ENCODE measurements at regions not wholly inside any gene's neighbourhood (a gene's known extent, or its start where the extent isn't known, plus 50 kb on each side); places are given as distances from the start of the nearest gene placed in this dataset.
"Not testable (repeated sequence)": the region's sequence is repeated elsewhere in the genome, so short reads cannot be mapped to it uniquely, and the experiment has no call there.

GRCh38 chr10:90088024-90088317, 386.6 kb downstream of the KIF20B start:
- intact Hi-C loops (cut with DNase I): no loop called here
- no peaks in the 10 kb centered on the region for H3K36me3 ChIP-seq
- no peak overlapping the region for H3K27ac ChIP-seq
- H3K27me3 ChIP-seq (replicated peaks; ENCODE audit: insufficient read depth): no peaks in the 10 kb centered on the region
- no peaks in the 10 kb centered on the region for H3K9me3 ChIP-seq
- WGBS: 85% methylated on average over 4 of the region's 4 CpGs
- DNase-seq (ENCODE audit: low spot score): no peak
- no peaks in the 10 kb centered on the region for H3K4me1 ChIP-seq (replicated peaks)
- TF ChIP-seq, protein P1, sequence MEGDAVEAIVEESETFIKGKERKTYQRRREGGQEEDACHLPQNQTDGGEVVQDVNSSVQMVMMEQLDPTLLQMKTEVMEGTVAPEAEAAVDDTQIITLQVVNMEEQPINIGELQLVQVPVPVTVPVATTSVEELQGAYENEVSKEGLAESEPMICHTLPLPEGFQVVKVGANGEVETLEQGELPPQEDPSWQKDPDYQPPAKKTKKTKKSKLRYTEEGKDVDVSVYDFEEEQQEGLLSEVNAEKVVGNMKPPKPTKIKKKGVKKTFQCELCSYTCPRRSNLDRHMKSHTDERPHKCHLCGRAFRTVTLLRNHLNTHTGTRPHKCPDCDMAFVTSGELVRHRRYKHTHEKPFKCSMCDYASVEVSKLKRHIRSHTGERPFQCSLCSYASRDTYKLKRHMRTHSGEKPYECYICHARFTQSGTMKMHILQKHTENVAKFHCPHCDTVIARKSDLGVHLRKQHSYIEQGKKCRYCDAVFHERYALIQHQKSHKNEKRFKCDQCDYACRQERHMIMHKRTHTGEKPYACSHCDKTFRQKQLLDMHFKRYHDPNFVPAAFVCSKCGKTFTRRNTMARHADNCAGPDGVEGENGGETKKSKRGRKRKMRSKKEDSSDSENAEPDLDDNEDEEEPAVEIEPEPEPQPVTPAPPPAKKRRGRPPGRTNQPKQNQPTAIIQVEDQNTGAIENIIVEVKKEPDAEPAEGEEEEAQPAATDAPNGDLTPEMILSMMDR (IDR thresholded peaks at IDR 0.05): no peak
- TF ChIP-seq POLR2AphosphoS5 (IDR thresholded peaks at IDR 0.05) (no peak), POLR2A (IDR thresholded peaks at IDR 0.05) (no peak)
- no peak overlapping the region for H3K4me3 ChIP-seq

DNA sequence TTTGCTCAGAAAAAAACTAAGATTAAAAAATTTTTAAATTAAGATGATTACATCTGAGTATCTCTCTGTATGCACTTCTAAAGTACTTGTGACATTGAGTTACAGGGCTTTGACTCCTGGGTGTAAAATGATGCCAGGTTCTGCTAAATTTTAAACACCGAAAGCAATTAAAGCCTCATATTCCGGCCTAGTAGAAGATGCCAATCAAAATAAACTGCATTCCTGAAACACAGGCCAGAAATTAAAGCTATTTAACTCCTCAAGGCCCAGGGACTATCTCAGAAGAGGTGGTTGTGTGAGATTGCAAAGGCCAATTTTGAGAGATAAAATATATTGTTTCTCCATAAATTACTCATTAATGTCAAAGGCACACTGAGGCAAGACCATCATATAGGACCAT, 388.3 kb downstream of the KIF20B start:
- no peaks in the 10 kb centered on the region for H3K4me1 ChIP-seq (replicated peaks)
- WGBS: 15% methylated on average over 2 of the region's 2 CpGs
- DNase-seq (ENCODE audit: low spot score): no peak
- TF ChIP-seq POLR2AphosphoS5 (IDR thresholded peaks at IDR 0.05) (no peak), POLR2A (IDR thresholded peaks at IDR 0.05) (no peak)
- TF ChIP-seq, protein P1 (IDR thresholded peaks at IDR 0.05): no peak
- intact Hi-C loops (cut with DNase I): no loop called here
- H3K36me3 ChIP-seq: no peaks in the 10 kb centered on the region
- H3K9me3 ChIP-seq: no peaks in the 10 kb centered on the region
- no peak overlapping the region for H3K27ac ChIP-seq
- no peak overlapping the region for H3K4me3 ChIP-seq
- H3K27me3 ChIP-seq (replicated peaks; ENCODE audit: insufficient read depth): no peaks in the 10 kb centered on the region

- no peak overlapping the region for H3K27ac ChIP-seq
- H3K4me1 ChIP-seq (replicated peaks): no peaks in the 10 kb centered on the region
- 63% methylated on average over 5 of the region's 5 CpGs for WGBS
- no peak for DNase-seq (ENCODE audit: low spot score)
- H3K27me3 ChIP-seq (replicated peaks; ENCODE audit: insufficient read depth): no peaks in the 10 kb centered on the region
- no peak overlapping the region for H3K4me3 ChIP-seq
- no peaks in the 10 kb centered on the region for H3K36me3 ChIP-seq
- H3K9me3 ChIP-seq: no peaks in the 10 kb centered on the region
- intact Hi-C loops (cut with DNase I): no loop called here
- no peak for TF ChIP-seq POLR2AphosphoS5 (IDR thresholded peaks at IDR 0.05)
- no peak for TF ChIP-seq POLR2A (IDR thresholded peaks at IDR 0.05)
- TF ChIP-seq, protein P1 (IDR thresholded peaks at IDR 0.05): no peak
These were observed 394.8 kb downstream of the KIF20B start for GRCh38 chr10:90096196-90096595.

DNA sequence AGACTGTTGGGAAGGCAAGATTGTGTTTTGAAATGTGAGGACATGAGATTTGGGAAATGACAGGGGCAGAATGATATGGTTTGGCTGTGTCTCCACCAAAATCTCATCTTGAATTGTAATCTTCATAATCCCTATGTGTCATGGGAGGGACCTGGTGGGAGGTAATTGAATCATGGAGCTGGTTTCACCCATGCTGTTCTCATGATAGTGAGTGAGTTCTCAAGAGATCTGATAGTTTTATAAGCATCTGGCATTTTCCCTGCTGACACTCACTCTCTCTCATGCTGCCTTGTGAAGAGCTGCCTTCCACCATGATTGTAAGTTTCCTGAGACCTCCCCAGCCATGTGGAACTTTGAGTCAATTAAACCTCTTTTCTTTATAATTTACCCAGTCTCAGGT, 406.2 kb downstream of the KIF20B start:
- H3K36me3 ChIP-seq; intact Hi-C loops (cut with DNase I): not testable (repeated sequence)

DNA sequence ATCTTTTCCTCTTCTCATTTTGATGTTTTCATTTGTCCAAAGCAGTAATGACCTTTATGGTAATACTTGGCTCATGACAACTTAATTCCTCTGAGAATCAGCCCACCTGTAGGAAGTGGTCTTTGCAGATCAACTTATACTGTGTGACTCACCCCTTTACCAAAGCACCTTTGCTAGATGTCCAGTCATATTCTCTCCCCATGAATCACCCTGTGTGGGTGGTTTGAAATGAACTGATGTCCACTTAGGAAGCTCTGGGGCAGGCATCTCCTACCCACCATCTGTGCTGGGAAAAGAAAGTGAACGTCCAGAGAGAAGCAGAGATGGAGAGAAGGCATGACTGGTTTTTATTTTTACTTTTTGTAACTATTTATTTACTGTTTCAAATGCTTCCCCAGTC, 410.3 kb downstream of the KIF20B start:
- no peak overlapping the region for H3K27ac ChIP-seq
- no peak overlapping the region for H3K4me3 ChIP-seq
- no peaks in the 10 kb centered on the region for H3K36me3 ChIP-seq
- WGBS: 65% methylated on average over 1 of the region's 1 CpG
- H3K27me3 ChIP-seq (replicated peaks; ENCODE audit: insufficient read depth): no peaks in the 10 kb centered on the region
- H3K4me1 ChIP-seq (replicated peaks): no peaks in the 10 kb centered on the region
- H3K9me3 ChIP-seq: no peaks in the 10 kb centered on the region
- TF ChIP-seq, protein P1 (IDR thresholded peaks at IDR 0.05): no peak
- TF ChIP-seq POLR2A (IDR thresholded peaks at IDR 0.05) (no peak), POLR2AphosphoS5 (IDR thresholded peaks at IDR 0.05) (no peak)
- intact Hi-C loops (cut with DNase I): no loop called here
- no peak for DNase-seq (ENCODE audit: low spot score)

More for the DNA sequence above, 406.2 kb downstream of the KIF20B start:
- H3K4me1 ChIP-seq (replicated peaks); H3K27ac ChIP-seq; H3K4me3 ChIP-seq; H3K27me3 ChIP-seq (replicated peaks; ENCODE audit: insufficient read depth); H3K9me3 ChIP-seq; DNase-seq (ENCODE audit: low spot score): not testable (repeated sequence)

- no peak overlapping the region for H3K27ac ChIP-seq
- H3K9me3 ChIP-seq: no peaks in the 10 kb centered on the region
- intact Hi-C loops (cut with DNase I): no loop called here
- 85% methylated on average over 1 of the region's 1 CpG for WGBS
- no peaks in the 10 kb centered on the region for H3K4me1 ChIP-seq (replicated peaks)
- no peaks in the 10 kb centered on the region for H3K36me3 ChIP-seq
- H3K27me3 ChIP-seq (replicated peaks; ENCODE audit: insufficient read depth): no peaks in the 10 kb centered on the region
- no peak for TF ChIP-seq POLR2A (IDR thresholded peaks at IDR 0.05)
- TF ChIP-seq, protein P1 (IDR thresholded peaks at IDR 0.05): no peak
- no peak for TF ChIP-seq POLR2AphosphoS5 (IDR thresholded peaks at IDR 0.05)
- no peak for DNase-seq (ENCODE audit: low spot score)
- no peak overlapping the region for H3K4me3 ChIP-seq
These were observed 411.3 kb downstream of the KIF20B start for GRCh38 chr10:90112681-90113080.

DNA sequence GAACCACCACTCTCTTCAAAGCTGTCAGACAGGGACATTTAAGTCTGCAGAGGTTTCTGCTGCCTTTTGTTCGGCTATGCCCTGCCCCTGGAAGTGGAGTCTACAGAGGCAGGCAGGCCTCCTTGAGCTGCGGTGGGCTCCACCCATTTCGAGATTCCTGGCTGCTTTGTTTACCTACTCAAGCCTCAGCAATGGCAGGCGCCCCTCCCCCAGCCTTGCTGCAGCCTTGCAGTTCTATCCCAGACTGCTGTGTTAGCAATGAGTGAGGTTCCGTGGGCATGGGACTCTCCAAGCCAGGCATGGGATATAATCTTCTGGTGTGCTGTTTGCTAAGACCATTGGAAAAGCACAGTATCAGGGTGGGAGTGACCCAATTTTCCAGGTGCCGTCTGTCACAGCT, 417.2 kb downstream of the KIF20B start:
- WGBS: 95% methylated on average over 6 of the region's 6 CpGs
- DNase-seq (ENCODE audit: low spot score); H3K9me3 ChIP-seq; H3K27me3 ChIP-seq (replicated peaks; ENCODE audit: insufficient read depth); H3K4me1 ChIP-seq (replicated peaks); H3K4me3 ChIP-seq; H3K36me3 ChIP-seq; intact Hi-C loops (cut with DNase I); H3K27ac ChIP-seq: not testable (repeated sequence)

DNA sequence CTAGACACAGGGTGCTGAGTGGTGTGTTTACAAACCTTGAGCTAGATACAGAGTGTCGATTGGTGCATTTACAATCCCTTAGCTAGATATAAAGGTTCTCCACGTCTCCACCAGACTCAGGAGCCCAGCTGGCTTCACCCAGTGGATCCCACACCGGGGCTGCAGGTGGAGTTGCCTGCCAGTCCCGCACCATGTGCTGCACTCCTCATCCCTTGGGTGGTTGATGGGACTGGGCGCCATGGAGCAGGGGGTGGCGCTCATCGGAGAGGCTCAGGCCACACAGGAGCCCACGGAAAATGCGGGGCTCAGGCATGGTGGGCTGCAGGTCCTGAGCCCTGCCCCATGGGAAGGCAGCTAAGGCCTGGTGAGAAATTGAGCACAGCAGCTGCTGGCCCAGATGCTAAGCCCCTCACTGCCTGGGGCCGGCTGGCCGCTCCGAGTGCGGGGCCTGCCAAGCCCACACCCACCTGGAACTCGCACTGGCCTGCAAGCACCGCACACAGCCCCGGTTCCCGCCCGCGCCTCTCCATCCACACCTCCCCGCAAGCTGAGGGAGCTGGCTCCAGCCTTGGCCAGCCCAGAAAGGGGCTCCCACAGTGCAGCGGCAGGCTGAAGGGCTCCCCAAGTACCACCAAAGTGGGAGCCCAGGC, 418.4 kb downstream of the KIF20B start:
- H3K9me3 ChIP-seq; H3K36me3 ChIP-seq; H3K27me3 ChIP-seq (replicated peaks; ENCODE audit: insufficient read depth); H3K4me3 ChIP-seq; H3K27ac ChIP-seq; intact Hi-C loops (cut with DNase I); DNase-seq (ENCODE audit: low spot score); H3K4me1 ChIP-seq (replicated peaks): not testable (repeated sequence)
- 89% methylated on average over 21 of the region's 21 CpGs for WGBS
